ENCODE measurements at regions not wholly inside any gene's neighbourhood (a gene's known extent, or its start where the extent isn't known, plus 50 kb on each side); places are given as distances from the start of the nearest gene placed in this dataset.
A peak's percentile ranks its signal among the peaks of the same experiment; 100 is the strongest.

DNA sequence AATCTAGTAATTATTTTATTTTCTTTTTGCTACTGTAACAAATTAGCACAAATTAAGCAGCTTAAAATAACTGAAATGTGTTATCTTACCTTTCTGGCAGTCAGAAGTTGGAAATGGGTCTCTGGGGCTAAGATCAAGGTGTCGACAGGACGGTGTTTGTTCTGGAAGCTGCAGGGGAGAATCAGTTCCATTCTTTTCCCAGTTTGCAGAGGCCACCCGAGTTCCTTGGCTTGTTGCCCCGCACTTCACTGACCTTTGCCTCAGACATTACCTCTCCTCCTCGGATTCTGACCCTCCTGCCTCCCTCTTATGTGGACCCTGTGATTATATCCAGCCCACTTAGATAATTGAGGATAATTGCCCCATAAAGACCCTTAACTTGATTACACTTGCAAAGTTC lies 61.0 kb upstream of the MAF start:
- Histone ChIP-seq H3K4me3 (ENCODE audit: low read length) (no peak overlapping the region), H2AFZ (ENCODE audit: low read length) (no peak overlapping the region), H3F3A (ENCODE audit: low read length, unreplicated experiment) (no peaks in the 10 kb centered on the region), H3K9me2 (replicated peaks; ENCODE audit: low read length) (no peaks in the 10 kb centered on the region), H3K27ac (ENCODE audit: low read length) (no peak overlapping the region), H4K20me1 (ENCODE audit: low read length) (no peaks in the 10 kb centered on the region), H3K4me1 (ENCODE audit: insufficient read depth, low read length) (no peaks in the 10 kb centered on the region), H3K36me3 (ENCODE audit: low read depth, low read length) (no peaks in the 10 kb centered on the region), H3K27me3 (ENCODE audit: low read length) (no peaks in the 10 kb centered on the region), H3K9ac (ENCODE audit: low read length) (no peak overlapping the region), H3K79me2 (ENCODE audit: low read length) (no peaks in the 10 kb centered on the region), H3K4me2 (ENCODE audit: low read length) (no peak overlapping the region), H3K9me3 (ENCODE audit: low read length) (no peaks in the 10 kb centered on the region)
- no TSS peak for BruUV-seq (replicated peaks)
- TF ChIP-seq CTCF (conservative IDR thresholded peaks at IDR 0.05; ENCODE audit: low read depth, low read length) (no peak), EZH2 (IDR thresholded peaks at IDR 0.05; ENCODE audit: low read length, unreplicated experiment) (no peak), EZH2phosphoT487 (IDR thresholded peaks at IDR 0.05; ENCODE audit: borderline replicate concordance, low read length) (no peak)
- intact Hi-C loops (cut with micrococcal nuclease): no loop called here
- ChIA-PET POLR2A (ENCODE audit: unreplicated experiment) (no interaction called here), CTCF (no interaction called here)
- no peak for ATAC-seq
- DNase-seq: no peak

DNA sequence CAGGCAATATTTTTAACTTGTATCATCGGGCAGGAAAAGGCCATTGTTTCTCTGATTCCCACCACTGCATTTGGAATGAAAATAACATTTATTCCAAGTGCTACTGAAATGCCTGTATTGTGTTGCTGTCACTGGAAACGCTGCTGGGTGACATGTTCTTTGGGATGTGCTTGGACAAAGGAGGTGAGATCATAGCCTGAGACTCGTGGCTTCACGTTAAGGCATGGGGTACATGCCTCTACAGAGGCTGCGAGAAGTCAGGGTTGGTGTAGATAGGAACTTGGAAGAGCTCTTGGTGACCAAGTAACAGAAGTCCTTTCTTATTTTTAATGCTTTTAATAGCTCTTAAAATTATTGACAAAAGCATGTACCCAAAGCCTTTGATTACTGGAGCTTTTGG lies 58.8 kb upstream of the MAF start:
- no peaks in the 10 kb centered on the region for H3K4me1 ChIP-seq (ENCODE audit: insufficient read depth, low read length)
- H3K36me3 ChIP-seq (ENCODE audit: low read depth, low read length): no peaks in the 10 kb centered on the region
- H3K4me3 ChIP-seq (ENCODE audit: low read length): no peak overlapping the region
- H3K4me2 ChIP-seq (ENCODE audit: low read length): no peak overlapping the region
- no peaks in the 10 kb centered on the region for H3K9me3 ChIP-seq (ENCODE audit: low read length)
- no peak for DNase-seq
- intact Hi-C loops (cut with micrococcal nuclease): no loop called here
- ATAC-seq: no peak
- no peaks in the 10 kb centered on the region for H3K79me2 ChIP-seq (ENCODE audit: low read length)
- H3K9ac ChIP-seq (ENCODE audit: low read length): no peak overlapping the region
- ChIA-PET CTCF (no interaction called here), POLR2A (ENCODE audit: unreplicated experiment) (no interaction called here)
- no peaks in the 10 kb centered on the region for H3K27me3 ChIP-seq (ENCODE audit: low read length)
- no peaks in the 10 kb centered on the region for H4K20me1 ChIP-seq (ENCODE audit: low read length)
- no peak overlapping the region for H3K27ac ChIP-seq (ENCODE audit: low read length)
- no peaks in the 10 kb centered on the region for H3K9me2 ChIP-seq (replicated peaks; ENCODE audit: low read length)
- no peaks in the 10 kb centered on the region for H3F3A ChIP-seq (ENCODE audit: low read length, unreplicated experiment)
- BruUV-seq (replicated peaks): no TSS peak
- no peak overlapping the region for H2AFZ ChIP-seq (ENCODE audit: low read length)
- TF ChIP-seq CTCF (conservative IDR thresholded peaks at IDR 0.05; ENCODE audit: low read depth, low read length): no peak
- no peak for TF ChIP-seq EZH2phosphoT487 (IDR thresholded peaks at IDR 0.05; ENCODE audit: borderline replicate concordance, low read length)
- TF ChIP-seq EZH2 (IDR thresholded peaks at IDR 0.05; ENCODE audit: low read length, unreplicated experiment): no peak

DNA sequence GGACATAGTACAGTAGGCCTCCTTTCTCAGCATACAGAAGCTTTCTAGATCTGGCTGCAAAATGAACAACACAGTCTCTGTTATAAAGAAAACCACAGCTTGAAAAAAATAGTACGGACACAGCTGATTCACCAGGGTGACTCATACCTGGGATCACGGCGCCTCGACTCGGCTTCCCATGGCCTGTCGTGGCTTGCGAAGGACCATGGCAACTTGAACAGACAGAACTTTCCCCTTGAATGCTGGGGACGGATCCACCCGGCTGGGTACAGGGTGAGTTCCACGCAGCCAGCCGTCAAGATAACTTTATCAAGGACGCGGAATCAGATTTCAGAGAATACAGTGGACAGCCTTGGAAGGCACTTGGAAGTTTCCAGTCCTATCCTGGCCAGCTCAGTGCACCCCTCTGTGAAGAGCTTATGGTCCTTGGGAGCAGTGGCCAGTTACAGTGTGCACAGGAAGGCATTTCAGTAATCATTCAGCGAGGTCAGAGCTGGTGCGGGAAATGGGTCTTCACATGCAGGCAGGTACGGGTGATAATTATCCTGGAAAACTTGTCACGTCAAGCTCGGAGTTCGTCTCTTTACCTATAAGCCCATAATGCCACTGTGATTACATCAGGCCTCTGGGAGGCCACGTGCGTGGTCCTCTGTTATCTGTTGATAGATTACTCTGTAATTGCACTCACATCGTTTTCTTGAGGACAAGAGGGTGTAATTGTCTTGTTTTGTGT lies 57.9 kb upstream of the MAF start:
- CTCF ChIA-PET: no interaction called here
- no peak overlapping the region for H3K9ac ChIP-seq (ENCODE audit: low read length)
- no peaks in the 10 kb centered on the region for H3K36me3 ChIP-seq (ENCODE audit: low read depth, low read length)
- no peaks in the 10 kb centered on the region for H3K79me2 ChIP-seq (ENCODE audit: low read length)
- ATAC-seq: no peak
- H3K4me3 ChIP-seq (ENCODE audit: low read length): no peak overlapping the region
- intact Hi-C loops (cut with micrococcal nuclease): no loop called here
- H2AFZ ChIP-seq (ENCODE audit: low read length): no peak overlapping the region
- no peak overlapping the region for H3K4me2 ChIP-seq (ENCODE audit: low read length)
- no TSS peak for BruUV-seq (replicated peaks)
- peak; percentile 62 for DNase-seq
- H3K27me3 ChIP-seq (ENCODE audit: low read length): no peaks in the 10 kb centered on the region
- POLR2A ChIA-PET (ENCODE audit: unreplicated experiment): no interaction called here
- H3K9me3 ChIP-seq (ENCODE audit: low read length): no peaks in the 10 kb centered on the region
- no peak overlapping the region for H3K27ac ChIP-seq (ENCODE audit: low read length)
- no peaks in the 10 kb centered on the region for H3K4me1 ChIP-seq (ENCODE audit: insufficient read depth, low read length)
- no peak for TF ChIP-seq EZH2phosphoT487 (IDR thresholded peaks at IDR 0.05; ENCODE audit: borderline replicate concordance, low read length)
- no peaks in the 10 kb centered on the region for H3F3A ChIP-seq (ENCODE audit: low read length, unreplicated experiment)
- no peaks in the 10 kb centered on the region for H3K9me2 ChIP-seq (replicated peaks; ENCODE audit: low read length)
- H4K20me1 ChIP-seq (ENCODE audit: low read length): no peaks in the 10 kb centered on the region

Measured in PC-3 (cell line).